HCT116 (cell line): ENCODE measurements at regions not wholly inside any gene's neighbourhood (a gene's known extent, or its start where the extent isn't known, plus 50 kb on each side); places are given as distances from the start of the nearest gene placed in this dataset.

Experiments used
- ATF3 ChIP-seq: IDR thresholded peaks from 2 replicates; pipeline ENCODE4 v1.6.1; 2012
- CBX3 ChIP-seq: IDR thresholded peaks from 2 replicates; pipeline ENCODE4 v1.6.1; 2012; ENCODE audit warnings: low read depth
- CTCF ChIP-seq, 3 experiments: fragments of 200-600 bp in 1 of 3; sonication (generic) in 1 of 3; IDR thresholded peaks in 2 of 3; conservative IDR thresholded peaks in 1 of 3; 2 replicates each; pipeline ENCODE4 v1.5.1; 2012 to 2017; ENCODE audit warnings: low read depth in 2 of 3, low read length in 2 of 3, antibody characterized with exemption in 1 of 3, borderline replicate concordance in 1 of 3, control low read depth in 1 of 3, mild to moderate bottlenecking in 1 of 3, mixed read lengths in 1 of 3, mixed run types in 1 of 3, moderate library complexity in 1 of 3; ENCODE audit not compliant: insufficient read depth in 1 of 3
- ELF1 ChIP-seq: IDR thresholded peaks from 2 replicates; pipeline ENCODE4 v1.6.1; 2012; ENCODE audit warnings: low read depth, borderline replicate concordance
- EZH2 ChIP-seq: fragments of 200-600 bp; sonication (generic); IDR thresholded peaks from 2 replicates; pipeline ENCODE4 v1.6.1; 2017; ENCODE audit warnings: antibody characterized with exemption, mixed run types
- EZH2phosphoT487 ChIP-seq: fragments of 200-600 bp; IDR thresholded peaks from 2 replicates; pipeline ENCODE4 v1.6.1; 2018; ENCODE audit warnings: antibody characterized with exemption, borderline replicate concordance
- POLR2AphosphoS5 ChIP-seq: IDR thresholded peaks from 2 replicates; pipeline ENCODE4 v1.6.1; 2011; ENCODE audit warnings: mild to moderate bottlenecking, low read depth, low read length, moderate library complexity
- RAD21 ChIP-seq: IDR thresholded peaks from 2 replicates; pipeline ENCODE4 v1.6.1; 2012; ENCODE audit warnings: low read depth, mild to moderate bottlenecking
- REST ChIP-seq: IDR thresholded peaks from 2 replicates; pipeline ENCODE4 v1.6.1; 2012; ENCODE audit warnings: low read depth
- SIN3A ChIP-seq: IDR thresholded peaks from 2 replicates; pipeline ENCODE4 v1.6.1; 2012; ENCODE audit warnings: low read depth
- SP1 ChIP-seq: IDR thresholded peaks from 2 replicates; pipeline ENCODE4 v1.6.1; 2012; ENCODE audit warnings: low read depth
- TCF7L2 ChIP-seq: IDR thresholded peaks from 2 replicates; pipeline ENCODE4 v1.7.0; 2011; ENCODE audit warnings: borderline replicate concordance, inconsistent platforms; ENCODE audit not compliant: insufficient read depth, insufficient read length; ENCODE audit errors: extremely low read depth
- ZBTB33 ChIP-seq: IDR thresholded peaks from 2 replicates; pipeline ENCODE4 v1.6.1; 2011; ENCODE audit warnings: mild to moderate bottlenecking, low read length, moderate library complexity; ENCODE audit not compliant: insufficient replicate concordance; ENCODE audit errors: extremely low read depth
- TF ChIP-seq, protein P1 (sequence below): IDR thresholded peaks from 2 replicates; pipeline ENCODE4 v1.6.1; 2012

GRCh38 chr17:33398386-33398785 lies 105.3 kb upstream of the ASIC2 start:
- TF ChIP-seq CTCF (IDR thresholded peaks at IDR 0.05 in 2 of 3, conservative IDR thresholded peaks at IDR 0.05 in 1 of 3; ENCODE audit: borderline replicate concordance in 1 of 3, insufficient read depth in 1 of 3, low read depth in 2 of 3, low read length in 2 of 3) (no peak), SIN3A (no peak), CBX3 (no peak), POLR2AphosphoS5 (no peak), RAD21 (no peak), ELF1 (no peak), ATF3 (no peak), REST (no peak), EZH2 (no peak), EZH2phosphoT487 (no peak), TCF7L2 (no peak), SP1 (no peak), ZBTB33 (no peak)
- TF ChIP-seq, protein P1, sequence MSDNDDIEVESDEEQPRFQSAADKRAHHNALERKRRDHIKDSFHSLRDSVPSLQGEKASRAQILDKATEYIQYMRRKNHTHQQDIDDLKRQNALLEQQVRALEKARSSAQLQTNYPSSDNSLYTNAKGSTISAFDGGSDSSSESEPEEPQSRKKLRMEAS = no peak
